Mucosa of descending colon (tissue), 3 donors: ENCODE measurements at regions not wholly inside any gene's neighbourhood (a gene's known extent, or its start where the extent isn't known, plus 50 kb on each side); places are given as distances from the start of the nearest gene placed in this dataset.
A peak's percentile ranks its signal among the peaks of the same experiment; 100 is the strongest.

Source experiments
- ATAC-seq: fragments of 200-7000 bp; cut with Tn5 transposase; one replicate; pipeline ENCODE4 v1.9.1; 2020; ENCODE audit warnings: mild to moderate bottlenecking, moderate library complexity
- DNase-seq, 3 donors: peaks; one replicate each; pipeline ENCODE4 v3.0.0-alpha.2; 2020
- H3K36me3 ChIP-seq: fragments of 200-600 bp; one replicate; pipeline ENCODE4 v1.8.0; 2021; ENCODE audit warnings: low read depth, mild to moderate bottlenecking
- H3K4me1 ChIP-seq: fragments of 200-600 bp; one replicate; pipeline ENCODE4 v1.8.0; 2021; ENCODE audit warnings: low read depth, mild to moderate bottlenecking
- H3K4me3 ChIP-seq: fragments of 200-600 bp; one replicate; pipeline ENCODE4 v1.8.0; 2021; ENCODE audit warnings: mild to moderate bottlenecking
- H3K9me3 ChIP-seq: fragments of 200-600 bp; one replicate; pipeline ENCODE4 v1.8.0; 2021; ENCODE audit warnings: mild to moderate bottlenecking
- intact Hi-C, 2 donors: fragments of 100-400 bp; cut with DNase I in 1 of 2; cut with micrococcal nuclease in 1 of 2; formaldehyde crosslinking; loops; one replicate each; pipeline versions ENCODE4 v1.11.0 to v1.11.1; 2022; cut with DNase I, micrococcal nuclease
- TF ChIP-seq, protein P1 (sequence below): fragments of 200-600 bp; IDR thresholded peaks from one replicate; pipeline ENCODE4 v1.8.0; 2022; ENCODE audit warnings: antibody characterized with exemption, mild to moderate bottlenecking
- donor health status: DM: no; HTN: no; CAD: no; lungs with moderate emphysema.
- donor health status: DM: no; HTN: no; CAD: no.
- donor health status: DM: no; HTN: yes; CAD: no.

DNA sequence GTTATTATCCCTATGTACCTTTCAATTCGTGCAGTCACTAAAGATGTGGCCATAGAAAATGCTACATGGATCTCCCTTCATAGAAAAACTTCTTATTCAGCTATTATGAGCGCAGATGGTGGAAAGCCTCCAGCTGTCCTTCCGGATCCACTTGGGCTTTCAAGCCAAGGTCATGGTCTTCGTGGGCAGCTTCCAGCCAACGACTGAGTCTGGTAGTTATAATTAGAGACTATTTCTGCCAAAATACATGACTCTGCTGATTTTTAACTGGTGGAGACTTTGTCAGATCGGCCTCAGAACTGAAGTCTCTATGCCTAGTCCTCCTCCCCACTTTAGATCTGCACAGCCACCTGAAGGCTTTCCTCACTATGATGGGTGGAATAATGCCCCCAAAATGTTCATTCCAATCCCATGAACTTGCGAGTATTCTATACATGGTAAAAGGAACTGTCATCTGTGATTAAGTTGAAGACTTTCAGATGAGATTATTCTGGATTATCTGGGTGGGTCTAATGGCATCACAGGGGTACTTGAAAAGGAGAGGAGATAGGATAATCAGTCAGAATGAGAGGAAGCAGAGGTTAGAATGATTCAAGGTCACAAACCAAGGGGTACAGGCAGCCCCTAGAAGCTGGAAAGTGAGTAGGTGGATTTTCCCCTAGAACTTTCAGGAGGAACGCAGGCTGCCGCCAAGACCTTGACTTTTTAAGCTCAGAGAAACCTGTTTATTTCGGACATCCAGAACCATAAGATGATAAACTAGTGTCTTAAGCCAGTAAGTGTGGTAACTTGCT lies 171.1 kb upstream of the CXCL13 start:
- DNase-seq (peak in 1 of 3 donors; percentile 4), ATAC-seq (no peak)
- TF ChIP-seq, protein P1, sequence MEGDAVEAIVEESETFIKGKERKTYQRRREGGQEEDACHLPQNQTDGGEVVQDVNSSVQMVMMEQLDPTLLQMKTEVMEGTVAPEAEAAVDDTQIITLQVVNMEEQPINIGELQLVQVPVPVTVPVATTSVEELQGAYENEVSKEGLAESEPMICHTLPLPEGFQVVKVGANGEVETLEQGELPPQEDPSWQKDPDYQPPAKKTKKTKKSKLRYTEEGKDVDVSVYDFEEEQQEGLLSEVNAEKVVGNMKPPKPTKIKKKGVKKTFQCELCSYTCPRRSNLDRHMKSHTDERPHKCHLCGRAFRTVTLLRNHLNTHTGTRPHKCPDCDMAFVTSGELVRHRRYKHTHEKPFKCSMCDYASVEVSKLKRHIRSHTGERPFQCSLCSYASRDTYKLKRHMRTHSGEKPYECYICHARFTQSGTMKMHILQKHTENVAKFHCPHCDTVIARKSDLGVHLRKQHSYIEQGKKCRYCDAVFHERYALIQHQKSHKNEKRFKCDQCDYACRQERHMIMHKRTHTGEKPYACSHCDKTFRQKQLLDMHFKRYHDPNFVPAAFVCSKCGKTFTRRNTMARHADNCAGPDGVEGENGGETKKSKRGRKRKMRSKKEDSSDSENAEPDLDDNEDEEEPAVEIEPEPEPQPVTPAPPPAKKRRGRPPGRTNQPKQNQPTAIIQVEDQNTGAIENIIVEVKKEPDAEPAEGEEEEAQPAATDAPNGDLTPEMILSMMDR: no peak
- intact Hi-C loops: no loop called here
- H3K9me3 ChIP-seq: no peaks in the 10 kb centered on the region
- no peak overlapping the region for H3K4me3 ChIP-seq
- no peaks in the 10 kb centered on the region for H3K36me3 ChIP-seq
- H3K4me1 ChIP-seq: no peaks in the 10 kb centered on the region

DNA sequence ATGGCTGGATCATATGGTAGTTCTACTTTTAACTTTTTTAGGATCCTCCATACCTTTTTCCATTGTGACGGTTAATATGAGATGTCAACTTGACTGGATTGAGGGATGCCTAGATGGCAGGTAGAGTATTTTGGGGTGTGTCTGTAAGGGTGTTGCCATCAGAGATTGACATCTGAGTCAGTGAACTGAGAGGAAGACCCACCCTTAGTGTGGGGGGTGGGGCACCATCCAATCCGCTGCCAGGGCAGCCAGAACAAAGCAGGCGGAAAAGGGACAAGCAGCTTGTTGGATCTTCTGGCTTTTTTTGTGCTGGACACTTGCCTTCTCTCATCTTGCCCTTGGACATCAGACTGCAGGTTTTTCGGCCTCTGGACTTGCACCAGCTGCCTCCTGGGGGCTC lies 168.5 kb upstream of the CXCL13 start:
- ATAC-seq (no peak), DNase-seq (no peak)
- Histone ChIP-seq H3K36me3 (no peaks in the 10 kb centered on the region), H3K4me1 (no peaks in the 10 kb centered on the region), H3K9me3 (no peaks in the 10 kb centered on the region), H3K4me3 (no peak overlapping the region)
- TF ChIP-seq, protein P1: no peak
- intact Hi-C loops: no loop called here

DNA sequence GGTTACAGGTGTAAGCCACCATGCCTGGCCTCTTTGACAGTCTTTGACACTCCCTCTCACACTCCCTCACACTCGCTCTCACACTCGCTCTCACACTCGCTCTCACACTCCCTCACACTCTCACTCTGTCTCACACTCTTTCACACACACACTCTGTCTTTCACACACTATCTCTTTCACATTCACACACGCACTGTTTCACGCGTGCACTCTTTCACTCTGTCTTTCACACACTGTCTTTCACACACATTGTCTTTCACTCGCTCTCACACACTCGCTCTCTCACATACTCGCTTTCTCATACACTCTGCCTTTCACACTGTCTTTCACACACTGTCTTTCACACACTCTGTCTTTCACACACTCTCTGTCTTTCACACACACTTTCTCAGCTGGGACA lies 167.1 kb upstream of the CXCL13 start:
- intact Hi-C loops: no loop called here
- Histone ChIP-seq H3K4me3 (no peak overlapping the region), H3K36me3 (no peaks in the 10 kb centered on the region), H3K4me1 (no peaks in the 10 kb centered on the region), H3K9me3 (no peaks in the 10 kb centered on the region)
- DNase-seq (no peak), ATAC-seq (no peak)
- TF ChIP-seq, protein P1: no peak

DNA sequence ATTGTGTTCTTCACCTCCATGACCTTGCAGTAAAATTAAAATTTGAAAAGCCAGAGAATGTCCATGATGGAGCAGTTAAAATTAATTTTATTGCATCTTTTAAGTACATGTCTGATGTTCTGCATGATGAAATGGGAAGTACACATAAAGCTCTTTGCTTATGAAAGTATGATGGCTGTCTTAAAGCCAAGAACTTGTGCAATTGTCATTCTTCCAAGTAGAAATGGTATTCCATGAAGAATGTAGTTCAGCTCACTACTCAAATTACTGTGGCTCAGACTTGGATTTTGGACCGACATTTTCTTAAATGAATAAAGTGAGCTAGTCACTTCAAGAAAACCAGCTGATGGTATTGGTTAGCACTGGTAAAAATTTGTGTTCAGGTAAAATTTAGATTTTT lies 161.7 kb upstream of the CXCL13 start:
- H3K9me3 ChIP-seq: no peaks in the 10 kb centered on the region
- TF ChIP-seq, protein P1: no peak
- H3K4me1 ChIP-seq: no peaks in the 10 kb centered on the region
- H3K36me3 ChIP-seq: no peaks in the 10 kb centered on the region
- DNase-seq: no peak
- no peak for ATAC-seq
- H3K4me3 ChIP-seq: no peak overlapping the region
- intact Hi-C loops: no loop called here

DNA sequence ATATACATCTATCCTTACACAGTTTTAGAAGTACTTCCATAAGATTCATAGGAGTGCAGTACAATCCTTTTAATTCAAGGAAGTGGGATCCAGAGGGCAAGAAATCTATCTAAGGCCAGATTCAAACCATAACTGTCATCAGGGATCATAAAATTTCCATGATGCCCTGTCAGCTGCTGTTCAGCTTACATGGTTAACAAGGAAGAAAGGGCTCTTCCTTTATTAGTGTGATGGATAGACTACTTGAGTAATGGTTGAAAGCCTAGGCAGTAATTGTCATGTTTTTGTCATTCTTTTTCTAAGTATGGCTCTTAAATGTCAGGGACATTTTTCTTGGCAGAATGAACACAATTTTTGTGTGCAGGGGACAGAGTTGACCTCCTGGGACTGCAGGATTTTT lies 159.8 kb upstream of the CXCL13 start:
- ATAC-seq (no peak), DNase-seq (no peak)
- no peaks in the 10 kb centered on the region for H3K4me1 ChIP-seq
- no peak overlapping the region for H3K4me3 ChIP-seq
- no peaks in the 10 kb centered on the region for H3K9me3 ChIP-seq
- intact Hi-C loops: no loop called here
- TF ChIP-seq, protein P1: no peak
- no peaks in the 10 kb centered on the region for H3K36me3 ChIP-seq
